HL-60 (cell line): ENCODE measurements at regions not wholly inside any gene's neighbourhood (a gene's known extent, or its start where the extent isn't known, plus 50 kb on each side); places are given as distances from the start of the nearest gene placed in this dataset.

ENCODE experiments used
- DNase-seq, 2 experiments: peaks; one replicate each; pipeline ENCODE4 v3.0.0-alpha.2; 2010 to 2020; ENCODE audit warnings: low read depth in 1 of 2, low spot score in 1 of 2
- H3K27ac ChIP-seq: fragments of 250-450 bp; sonication (Bioruptor Pico); replicated peaks from 2 replicates; pipeline ENCODE4 v1.5.1; 2020; ENCODE audit warnings: mild to moderate bottlenecking, moderate library complexity
- H3K27me3 ChIP-seq: fragments of 250-450 bp; sonication (Bioruptor Pico); 2 replicates; pipeline ENCODE4 v1.5.1; 2021; ENCODE audit warnings: mild to moderate bottlenecking, moderate library complexity; ENCODE audit not compliant: insufficient read depth, poor library complexity, severe bottlenecking
- H3K4me3 ChIP-seq: replicated peaks from 2 replicates; pipeline ENCODE4 v1.5.1; 2011; ENCODE audit warnings: mild to moderate bottlenecking, control low read depth, low read length; ENCODE audit not compliant: insufficient read depth
- GABPA ChIP-seq: IDR thresholded peaks from 2 replicates; pipeline ENCODE4 v1.6.1; 2012; ENCODE audit warnings: low read depth
- POLR2AphosphoS5 ChIP-seq: IDR thresholded peaks from 2 replicates; pipeline ENCODE4 v1.6.1; 2012; ENCODE audit warnings: low read depth
- SPI1 ChIP-seq: IDR thresholded peaks from 2 replicates; pipeline ENCODE4 v1.6.1; 2012; ENCODE audit warnings: low read depth, mild to moderate bottlenecking, borderline replicate concordance
- TF ChIP-seq, protein P1 (sequence below): IDR thresholded peaks from one replicate; pipeline ENCODE4 v1.5.1; 2011; ENCODE audit warnings: low read length, control low read depth, inconsistent platforms; ENCODE audit not compliant: insufficient read depth
- TF ChIP-seq, protein P2 (sequence below): IDR thresholded peaks from 2 replicates; pipeline ENCODE4 v1.6.1; 2012; ENCODE audit warnings: low read depth; ENCODE audit not compliant: insufficient replicate concordance

DNA sequence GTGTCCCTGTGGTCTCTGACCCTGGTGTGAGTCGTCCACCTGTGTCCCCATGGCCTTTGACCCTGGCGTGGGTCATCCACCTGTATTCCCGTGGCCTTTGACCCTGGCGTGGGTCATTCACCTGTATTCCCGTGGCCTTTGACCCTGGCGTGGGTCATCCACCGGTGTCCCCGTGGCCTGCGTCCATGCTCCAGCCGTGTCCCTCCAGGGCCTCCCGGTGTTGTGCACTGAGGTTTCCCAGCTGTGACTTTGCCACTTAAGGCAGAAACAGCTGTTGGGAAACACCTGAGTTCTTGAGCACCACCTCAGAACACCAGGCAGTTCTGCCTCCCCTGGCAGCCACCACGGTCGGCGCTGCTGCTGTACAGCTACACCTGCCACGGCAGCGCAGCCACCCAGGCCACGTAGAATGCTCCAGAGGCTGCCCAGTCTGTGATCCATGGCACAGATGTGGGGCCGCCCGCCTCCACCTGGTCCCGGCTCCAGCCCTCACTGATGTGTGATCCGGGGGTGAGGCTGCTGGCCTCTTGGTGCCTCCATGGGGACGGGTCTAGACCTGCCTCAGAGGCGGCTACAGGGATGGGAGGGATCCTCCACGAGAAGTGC lies 69.1 kb upstream of the GALNT9 start:
- TF ChIP-seq, protein P1, sequence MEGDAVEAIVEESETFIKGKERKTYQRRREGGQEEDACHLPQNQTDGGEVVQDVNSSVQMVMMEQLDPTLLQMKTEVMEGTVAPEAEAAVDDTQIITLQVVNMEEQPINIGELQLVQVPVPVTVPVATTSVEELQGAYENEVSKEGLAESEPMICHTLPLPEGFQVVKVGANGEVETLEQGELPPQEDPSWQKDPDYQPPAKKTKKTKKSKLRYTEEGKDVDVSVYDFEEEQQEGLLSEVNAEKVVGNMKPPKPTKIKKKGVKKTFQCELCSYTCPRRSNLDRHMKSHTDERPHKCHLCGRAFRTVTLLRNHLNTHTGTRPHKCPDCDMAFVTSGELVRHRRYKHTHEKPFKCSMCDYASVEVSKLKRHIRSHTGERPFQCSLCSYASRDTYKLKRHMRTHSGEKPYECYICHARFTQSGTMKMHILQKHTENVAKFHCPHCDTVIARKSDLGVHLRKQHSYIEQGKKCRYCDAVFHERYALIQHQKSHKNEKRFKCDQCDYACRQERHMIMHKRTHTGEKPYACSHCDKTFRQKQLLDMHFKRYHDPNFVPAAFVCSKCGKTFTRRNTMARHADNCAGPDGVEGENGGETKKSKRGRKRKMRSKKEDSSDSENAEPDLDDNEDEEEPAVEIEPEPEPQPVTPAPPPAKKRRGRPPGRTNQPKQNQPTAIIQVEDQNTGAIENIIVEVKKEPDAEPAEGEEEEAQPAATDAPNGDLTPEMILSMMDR: no peak
- no peak for TF ChIP-seq GABPA
- TF ChIP-seq POLR2AphosphoS5: no peak
- TF ChIP-seq, protein P2, sequence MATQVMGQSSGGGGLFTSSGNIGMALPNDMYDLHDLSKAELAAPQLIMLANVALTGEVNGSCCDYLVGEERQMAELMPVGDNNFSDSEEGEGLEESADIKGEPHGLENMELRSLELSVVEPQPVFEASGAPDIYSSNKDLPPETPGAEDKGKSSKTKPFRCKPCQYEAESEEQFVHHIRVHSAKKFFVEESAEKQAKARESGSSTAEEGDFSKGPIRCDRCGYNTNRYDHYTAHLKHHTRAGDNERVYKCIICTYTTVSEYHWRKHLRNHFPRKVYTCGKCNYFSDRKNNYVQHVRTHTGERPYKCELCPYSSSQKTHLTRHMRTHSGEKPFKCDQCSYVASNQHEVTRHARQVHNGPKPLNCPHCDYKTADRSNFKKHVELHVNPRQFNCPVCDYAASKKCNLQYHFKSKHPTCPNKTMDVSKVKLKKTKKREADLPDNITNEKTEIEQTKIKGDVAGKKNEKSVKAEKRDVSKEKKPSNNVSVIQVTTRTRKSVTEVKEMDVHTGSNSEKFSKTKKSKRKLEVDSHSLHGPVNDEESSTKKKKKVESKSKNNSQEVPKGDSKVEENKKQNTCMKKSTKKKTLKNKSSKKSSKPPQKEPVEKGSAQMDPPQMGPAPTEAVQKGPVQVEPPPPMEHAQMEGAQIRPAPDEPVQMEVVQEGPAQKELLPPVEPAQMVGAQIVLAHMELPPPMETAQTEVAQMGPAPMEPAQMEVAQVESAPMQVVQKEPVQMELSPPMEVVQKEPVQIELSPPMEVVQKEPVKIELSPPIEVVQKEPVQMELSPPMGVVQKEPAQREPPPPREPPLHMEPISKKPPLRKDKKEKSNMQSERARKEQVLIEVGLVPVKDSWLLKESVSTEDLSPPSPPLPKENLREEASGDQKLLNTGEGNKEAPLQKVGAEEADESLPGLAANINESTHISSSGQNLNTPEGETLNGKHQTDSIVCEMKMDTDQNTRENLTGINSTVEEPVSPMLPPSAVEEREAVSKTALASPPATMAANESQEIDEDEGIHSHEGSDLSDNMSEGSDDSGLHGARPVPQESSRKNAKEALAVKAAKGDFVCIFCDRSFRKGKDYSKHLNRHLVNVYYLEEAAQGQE: no peak
- no peak for TF ChIP-seq SPI1
- no peak for DNase-seq
- H3K27ac ChIP-seq: no peak overlapping the region
- no peak overlapping the region for H3K4me3 ChIP-seq
- peaks cover 19% of the 10 kb centered on the region for H3K27me3 ChIP-seq

DNA sequence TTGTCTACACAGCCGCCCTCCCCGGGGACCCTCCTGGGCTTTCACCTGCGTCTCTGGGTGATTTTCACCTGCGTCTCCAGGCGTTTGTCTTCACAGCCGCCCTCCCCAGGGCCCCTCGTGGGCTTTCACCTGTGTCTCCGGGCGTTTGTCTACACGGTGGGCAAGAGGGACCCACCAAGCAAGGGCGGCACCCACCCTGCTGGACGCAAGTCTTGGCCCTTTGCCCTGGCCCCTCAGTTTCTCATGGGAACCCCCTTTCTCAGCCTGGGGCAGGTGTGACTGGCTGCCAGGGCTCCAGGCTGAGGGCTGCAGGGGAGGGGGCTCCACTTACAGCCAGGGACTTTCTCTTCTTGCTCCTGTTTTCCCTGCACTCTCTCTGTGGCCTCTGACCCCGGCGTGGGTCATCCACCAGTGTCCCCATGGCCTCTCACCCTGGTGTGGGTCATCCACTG lies 68.6 kb upstream of the GALNT9 start:
- Histone ChIP-seq H3K27ac (no peak overlapping the region), H3K4me3 (no peak overlapping the region), H3K27me3 (peaks cover 19% of the 10 kb centered on the region)
- TF ChIP-seq, protein P1: no peak
- TF ChIP-seq, protein P2: no peak
- no peak for TF ChIP-seq SPI1
- no peak for TF ChIP-seq GABPA
- no peak for TF ChIP-seq POLR2AphosphoS5
- DNase-seq: no peak

DNA sequence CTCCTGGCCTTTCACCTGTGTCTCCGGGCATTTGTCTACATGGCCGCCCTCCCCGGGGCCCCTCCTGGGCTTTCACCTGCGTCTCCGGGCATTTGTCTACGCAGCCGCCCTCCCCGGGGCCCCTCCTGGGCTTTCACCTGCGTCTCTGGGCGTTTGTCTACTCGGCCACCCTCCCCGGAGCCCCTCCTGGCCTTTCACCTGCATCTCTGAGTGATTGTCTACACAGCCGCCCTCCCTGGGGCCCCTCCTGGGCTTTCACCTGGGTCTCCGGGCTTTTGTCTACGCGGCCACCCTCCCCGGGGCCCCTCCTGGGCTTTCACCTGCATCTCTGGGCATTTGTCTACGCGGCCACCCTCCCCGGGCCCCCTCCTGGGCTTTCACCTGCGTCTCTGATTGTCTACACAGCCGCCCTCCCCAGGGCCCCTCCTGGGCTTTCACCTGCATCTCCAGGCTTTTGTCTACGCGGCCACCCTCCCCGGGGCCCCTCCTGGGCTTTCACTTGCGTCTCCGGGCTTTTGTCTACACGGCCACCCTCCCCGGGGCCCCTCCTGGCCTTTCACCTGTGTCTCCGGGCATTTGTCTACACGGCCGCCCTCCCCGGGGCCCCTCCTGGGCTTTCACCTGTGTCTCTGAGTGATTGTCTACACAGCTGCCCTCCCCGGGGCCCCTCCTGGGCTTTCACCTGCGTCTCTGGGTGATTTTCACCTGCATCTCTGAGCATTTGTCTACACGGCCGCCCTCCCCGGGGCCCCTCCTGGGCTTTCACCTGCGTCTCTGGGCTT lies 68.0 kb upstream of the GALNT9 start:
- peaks cover 19% of the 10 kb centered on the region for H3K27me3 ChIP-seq
- no peak overlapping the region for H3K4me3 ChIP-seq
- TF ChIP-seq SPI1 (no peak), POLR2AphosphoS5 (no peak), GABPA (no peak)
- TF ChIP-seq, protein P2: no peak
- TF ChIP-seq, protein P1: no peak
- H3K27ac ChIP-seq: no peak overlapping the region
- no peak for DNase-seq
